T-cell (primary cell): ENCODE measurements at regions not wholly inside any gene's neighbourhood (a gene's known extent, or its start where the extent isn't known, plus 50 kb on each side); places are given as distances from the start of the nearest gene placed in this dataset.

Experiments used
- ATAC-seq, 4 experiments: fragments of 200-7000 bp in 3 of 4; fragments of 150-1000 bp in 1 of 4; cut with Tn5 transposase; replicated peaks in 1 of 4; 1 replicate in 3 of 4; 2 replicates in 1 of 4; pipeline ENCODE4 v1.10.0; 2021; ENCODE audit warnings: moderate library complexity in 3 of 4, mild to moderate bottlenecking in 2 of 4, moderate number of reproducible peaks in 1 of 4
- CTCF ChIA-PET, 2 donors: fragments of 300-600 bp; sonication (Branson Sonifier 250); formaldehyde crosslinking; loops; one replicate each; lab custom pipeline; 2022; ENCODE audit warnings: antibody characterized with exemption in 2 of 2; lab: Charles Lee
- POLR2A ChIA-PET, 2 donors: fragments of 300-600 bp; sonication (Branson Sonifier 250); formaldehyde crosslinking; loops; one replicate each; lab custom pipeline; 2022; ENCODE audit warnings: antibody characterized with exemption in 2 of 2; lab: Charles Lee
- DNase-seq, 35 experiments: peaks; one replicate each; pipeline versions ENCODE4 v3.0.0 to v3.0.0-alpha.2; 2013 to 2023
- H3K27ac ChIP-seq: one replicate; pipeline ENCODE4 v1.5.1; 2013; ENCODE audit warnings: low read length
- H3K27me3 ChIP-seq, 2 experiments: replicated peaks in 1 of 2; 1 replicate in 1 of 2; 2 replicates in 1 of 2; pipeline versions ENCODE4 v1.6.1 to v1.7.0; 2013; ENCODE audit warnings: low read length in 1 of 2, mixed read lengths in 1 of 2; ENCODE audit not compliant: control insufficient read depth in 2 of 2, insufficient read depth in 2 of 2; ENCODE audit errors: extremely low read depth in 1 of 2
- H3K36me3 ChIP-seq, 2 donors: 1 replicate in 1 of 2; 2 replicates in 1 of 2; pipeline versions ENCODE4 v1.6.1 to v1.7.0; 2013; ENCODE audit warnings: low read length in 1 of 2; ENCODE audit not compliant: control insufficient read depth in 2 of 2, insufficient read depth in 1 of 2; ENCODE audit errors: extremely low read depth in 1 of 2
- H3K4me1 ChIP-seq, 2 experiments: 1 replicate in 1 of 2; 2 replicates in 1 of 2; pipeline versions ENCODE4 v1.6.1 to v1.7.0; 2013; ENCODE audit warnings: low read length in 2 of 2, mixed read lengths in 1 of 2; ENCODE audit not compliant: insufficient read depth in 2 of 2, control insufficient read depth in 1 of 2; ENCODE audit errors: extremely low read depth in 1 of 2
- H3K4me3 ChIP-seq, 2 donors: 1 replicate in 1 of 2; 2 replicates in 1 of 2; pipeline versions ENCODE4 v1.5.1 to v1.7.0; 2013; ENCODE audit warnings: mild to moderate bottlenecking in 2 of 2, low read length in 1 of 2, moderate library complexity in 1 of 2; ENCODE audit not compliant: control insufficient read depth in 1 of 2; ENCODE audit errors: extremely low read depth in 1 of 2
- H3K9me3 ChIP-seq: 2 replicates; pipeline ENCODE4 v1.7.0; 2013
- H3K27ac Mint-ChIP-seq, 2 donors: one replicate each; pipeline ENCODE4 v1.8.0; 2020 to 2021; ENCODE audit warnings: mild to moderate bottlenecking in 2 of 2, mixed read lengths in 2 of 2
- H3K27me3 Mint-ChIP-seq, 2 donors: one replicate each; pipeline ENCODE4 v1.8.0; 2021 to 2022; ENCODE audit warnings: mixed read lengths in 2 of 2
- H3K36me3 Mint-ChIP-seq: one replicate; pipeline ENCODE4 v1.8.0; 2021; ENCODE audit warnings: mixed read lengths
- H3K4me1 Mint-ChIP-seq, 3 donors: one replicate each; pipeline ENCODE4 v1.8.0; 2020 to 2022; ENCODE audit warnings: mixed read lengths in 3 of 3, mild to moderate bottlenecking in 1 of 3
- H3K4me3 Mint-ChIP-seq, 3 donors: one replicate each; pipeline ENCODE4 v1.8.0; 2020 to 2022; ENCODE audit warnings: mild to moderate bottlenecking in 3 of 3, mixed read lengths in 3 of 3, moderate library complexity in 3 of 3
- H3K9me3 Mint-ChIP-seq, 3 donors: one replicate each; pipeline ENCODE4 v1.8.0; 2020 to 2022; ENCODE audit warnings: mixed read lengths in 3 of 3
- WGBS: methylation state at CpG from one replicate; pipeline ENCODE4 v1.1.5; 2013; ENCODE audit warnings: missing lambda C conversion rate; ENCODE audit not compliant: insufficient coverage; 5-methylcytosine and 5-hydroxymethylcytosine counted together

GRCh38 chr4:45353161-45353560, 626.8 kb upstream of the GNPDA2 start:
- Histone ChIP-seq H3K27me3 (no peaks in the 10 kb centered on the region), H3K4me3 (no peak overlapping the region), H3K9me3 (no peaks in the 10 kb centered on the region), H3K36me3 (no peaks in the 10 kb centered on the region), H3K4me1 (no peaks in the 10 kb centered on the region), H3K27ac (no peak overlapping the region)
- H3K9me3 Mint-ChIP-seq: peaks cover 5 to 15% (median 6%) of the 10 kb centered on the region in 3 donors
- ChIA-PET CTCF (interaction anchor here in 1 of 2 donors (0.6 kb wide), 1 partner anchor 183 kb away, joined by 3 read pairs; no protein-coding TSS in a partner anchor), POLR2A (no interaction called here)
- ATAC-seq (no peak), DNase-seq (no peak)
- H3K27ac Mint-ChIP-seq: no peak overlapping the region
- no peaks in the 10 kb centered on the region for H3K36me3 Mint-ChIP-seq
- H3K4me1 Mint-ChIP-seq: no peaks in the 10 kb centered on the region
- H3K4me3 Mint-ChIP-seq: no peak overlapping the region
- H3K27me3 Mint-ChIP-seq: no peaks in the 10 kb centered on the region

GRCh38 chr4:45350438-45350837, 624.1 kb upstream of the GNPDA2 start:
- no peaks in the 10 kb centered on the region for H3K27me3 ChIP-seq
- DNase-seq: no peak
- Mint-ChIP-seq H3K4me3 (no peak overlapping the region), H3K4me1 (no peaks in the 10 kb centered on the region), H3K27ac (no peak overlapping the region), H3K27me3 (no peaks in the 10 kb centered on the region), H3K9me3 (peaks cover 0 to 15% (median 6%) of the 10 kb centered on the region in 3 donors), H3K36me3 (no peaks in the 10 kb centered on the region)
- no peak for ATAC-seq
- WGBS: no CpG with 5 or more reads among the region's 1 CpG
- ChIA-PET CTCF (no interaction called here), POLR2A (no interaction called here)
- H3K9me3 ChIP-seq: no peaks in the 10 kb centered on the region
- no peaks in the 10 kb centered on the region for H3K4me1 ChIP-seq
- H3K27ac ChIP-seq: no peak overlapping the region
- H3K36me3 ChIP-seq: no peaks in the 10 kb centered on the region
- no peak overlapping the region for H3K4me3 ChIP-seq

GRCh38 chr4:45349859-45350258, 623.5 kb upstream of the GNPDA2 start:
- H3K4me3 ChIP-seq: no peak overlapping the region
- H3K9me3 Mint-ChIP-seq: peaks cover 0 to 19% (median 10%) of the 10 kb centered on the region in 3 donors
- H3K9me3 ChIP-seq: no peaks in the 10 kb centered on the region
- H3K27me3 ChIP-seq: no peaks in the 10 kb centered on the region
- no peak overlapping the region for H3K4me3 Mint-ChIP-seq
- H3K36me3 Mint-ChIP-seq: no peaks in the 10 kb centered on the region
- CTCF ChIA-PET: no interaction called here
- DNase-seq: no peak
- POLR2A ChIA-PET: no interaction called here
- ATAC-seq: no peak
- no peaks in the 10 kb centered on the region for H3K36me3 ChIP-seq
- no peak overlapping the region for H3K27ac Mint-ChIP-seq
- H3K4me1 ChIP-seq: no peaks in the 10 kb centered on the region
- no peaks in the 10 kb centered on the region for H3K27me3 Mint-ChIP-seq
- H3K4me1 Mint-ChIP-seq: no peaks in the 10 kb centered on the region
- WGBS: no CpG with 5 or more reads among the region's 1 CpG
- H3K27ac ChIP-seq: no peak overlapping the region

GRCh38 chr4:45346816-45347435, 620.6 kb upstream of the GNPDA2 start:
- peaks cover 4 to 10% (median 9%) of the 10 kb centered on the region in 3 donors for H3K9me3 Mint-ChIP-seq

GRCh38 chr4:45345558-45345957, 619.2 kb upstream of the GNPDA2 start:
- H3K4me3 ChIP-seq: no peak overlapping the region
- H3K4me1 Mint-ChIP-seq: no peaks in the 10 kb centered on the region
- no peaks in the 10 kb centered on the region for H3K9me3 ChIP-seq
- no CpG with 5 or more reads among the region's 5 CpGs for WGBS
- ChIA-PET POLR2A (no interaction called here), CTCF (no interaction called here)
- DNase-seq: no peak
- H3K27me3 Mint-ChIP-seq: no peaks in the 10 kb centered on the region
- no peak overlapping the region for H3K27ac Mint-ChIP-seq
- H3K36me3 ChIP-seq: no peaks in the 10 kb centered on the region
- H3K27me3 ChIP-seq: no peaks in the 10 kb centered on the region
- no peak for ATAC-seq
- no peak overlapping the region for H3K27ac ChIP-seq
- H3K9me3 Mint-ChIP-seq: peaks cover 4 to 6% (median 5%) of the 10 kb centered on the region in 3 donors
- H3K4me1 ChIP-seq: no peaks in the 10 kb centered on the region
- H3K36me3 Mint-ChIP-seq: no peaks in the 10 kb centered on the region
- no peak overlapping the region for H3K4me3 Mint-ChIP-seq

More at GRCh38 chr4:45346816-45347435, 620.6 kb upstream of the GNPDA2 start:
- Mint-ChIP-seq H3K27ac (no peak overlapping the region), H3K36me3 (no peaks in the 10 kb centered on the region), H3K27me3 (no peaks in the 10 kb centered on the region), H3K4me1 (no peaks in the 10 kb centered on the region), H3K4me3 (no peak overlapping the region)
- H3K36me3 ChIP-seq: no peaks in the 10 kb centered on the region
- H3K27me3 ChIP-seq: no peaks in the 10 kb centered on the region
- POLR2A ChIA-PET: no interaction called here
- no peak overlapping the region for H3K4me3 ChIP-seq
- no peaks in the 10 kb centered on the region for H3K4me1 ChIP-seq
- DNase-seq: no peak
- no peaks in the 10 kb centered on the region for H3K9me3 ChIP-seq
- no peak overlapping the region for H3K27ac ChIP-seq
- WGBS: 83% methylated on average over 1 of the region's 4 CpGs
- ATAC-seq: no peak
- CTCF ChIA-PET: no interaction called here

GRCh38 chr4:45331802-45332201, 605.4 kb upstream of the GNPDA2 start:
- H3K27ac ChIP-seq: no peak overlapping the region
- DNase-seq (no peak), ATAC-seq (no peak)
- ChIA-PET POLR2A (no interaction called here), CTCF (no interaction called here)
- H3K9me3 ChIP-seq: no peaks in the 10 kb centered on the region
- peaks cover 9 to 16% (median 13%) of the 10 kb centered on the region in 3 donors for H3K9me3 Mint-ChIP-seq
- no peaks in the 10 kb centered on the region for H3K27me3 ChIP-seq
- no peaks in the 10 kb centered on the region for H3K36me3 Mint-ChIP-seq
- no peaks in the 10 kb centered on the region for H3K36me3 ChIP-seq
- no peaks in the 10 kb centered on the region for H3K4me1 ChIP-seq
- H3K4me1 Mint-ChIP-seq: no peaks in the 10 kb centered on the region
- no peak overlapping the region for H3K4me3 Mint-ChIP-seq
- WGBS: 84% methylated on average over 5 of the region's 5 CpGs
- H3K27me3 Mint-ChIP-seq: no peaks in the 10 kb centered on the region
- no peak overlapping the region for H3K4me3 ChIP-seq
- H3K27ac Mint-ChIP-seq: no peak overlapping the region

- Histone ChIP-seq H3K4me1 (no peaks in the 10 kb centered on the region), H3K27me3 (no peaks in the 10 kb centered on the region), H3K36me3 (no peaks in the 10 kb centered on the region), H3K4me3 (no peak overlapping the region), H3K9me3 (no peaks in the 10 kb centered on the region), H3K27ac (no peak overlapping the region)
- Mint-ChIP-seq H3K36me3 (no peaks in the 10 kb centered on the region), H3K4me3 (no peak overlapping the region), H3K9me3 (peaks cover 16 to 31% (median 19%) of the 10 kb centered on the region in 3 donors), H3K27ac (no peak overlapping the region), H3K27me3 (no peaks in the 10 kb centered on the region), H3K4me1 (no peaks in the 10 kb centered on the region)
- ATAC-seq: no peak
- DNase-seq: no peak
- ChIA-PET CTCF (no interaction called here), POLR2A (no interaction called here)
Measured at GRCh38 chr4:45327544-45327943, 601.2 kb upstream of the GNPDA2 start.
